ENCODE measurements at regions not wholly inside any gene's neighbourhood (a gene's known extent, or its start where the extent isn't known, plus 50 kb on each side); places are given as distances from the start of the nearest gene placed in this dataset.
"Not testable (repeated sequence)": the region's sequence is repeated elsewhere in the genome, so short reads cannot be mapped to it uniquely, and the experiment has no call there.

DNA sequence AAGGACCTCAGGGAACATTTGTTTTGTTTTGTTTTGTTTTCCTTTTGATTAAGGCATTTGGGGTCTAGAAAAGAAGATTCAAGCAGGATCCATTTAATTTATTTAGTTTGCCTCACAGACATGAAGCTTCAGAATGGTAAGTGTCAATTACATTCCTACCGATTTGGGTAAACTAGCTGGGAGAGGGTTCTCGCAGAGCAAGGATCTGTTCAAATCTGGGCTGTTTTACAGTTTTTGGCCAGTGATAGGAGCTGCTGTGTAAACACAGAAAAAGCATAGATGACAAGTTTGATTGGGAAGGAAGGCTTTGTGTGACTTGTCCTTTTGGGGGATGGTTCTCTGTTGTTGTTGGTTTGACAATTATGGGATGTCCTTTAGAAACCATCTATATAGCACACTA is 470.3 kb upstream of the WWC1 start:
- DNase-seq = no peak

- DNase-seq = no peak
Measured at GRCh38 chr5:167821669-167822068, 469.8 kb upstream of the WWC1 start.

- DNase-seq = no peak
Measured at GRCh38 chr5:167822241-167822640, 469.2 kb upstream of the WWC1 start.

DNA sequence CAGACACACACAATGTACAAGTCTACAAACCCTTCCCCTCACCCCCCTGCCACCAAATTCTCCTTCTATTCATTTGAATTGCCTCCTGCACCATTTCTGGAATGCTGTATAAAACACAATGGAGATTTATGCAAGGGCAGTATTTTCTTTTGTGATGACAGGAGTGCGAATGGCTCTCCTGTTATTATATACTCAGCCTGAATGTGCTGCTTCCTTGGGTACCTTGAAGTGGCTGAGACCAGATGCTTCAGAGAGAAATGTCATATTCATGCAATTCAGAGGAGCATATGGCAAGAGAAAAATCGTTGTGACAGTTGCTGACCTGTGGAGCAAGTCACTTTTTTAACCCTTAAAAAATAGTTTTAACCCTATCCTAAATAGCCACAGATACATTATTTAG is 468.0 kb upstream of the WWC1 start:
- no peak for DNase-seq

DNA sequence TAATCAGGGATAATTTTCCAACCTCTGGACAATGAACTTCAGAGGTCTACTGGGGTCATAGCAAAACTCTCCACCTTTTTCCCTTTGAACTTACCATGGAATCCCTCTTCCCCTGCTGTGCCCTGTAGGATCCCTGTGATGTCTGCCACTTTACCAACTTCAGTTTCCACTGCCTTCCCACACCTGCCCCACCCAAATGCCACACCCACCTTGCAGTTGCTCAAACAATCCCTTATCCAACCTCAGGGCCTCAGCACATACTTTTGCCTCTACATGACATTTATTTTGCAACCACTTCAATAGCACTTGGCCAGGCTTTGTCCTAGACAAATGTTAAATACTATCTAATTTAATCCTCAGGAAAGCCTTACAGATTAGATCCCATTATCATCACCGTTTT is 463.7 kb upstream of the WWC1 start:
- no peak for DNase-seq

- no peak for DNase-seq
Measured at GRCh38 chr5:167831754-167832504, 459.5 kb upstream of the WWC1 start.

DNA sequence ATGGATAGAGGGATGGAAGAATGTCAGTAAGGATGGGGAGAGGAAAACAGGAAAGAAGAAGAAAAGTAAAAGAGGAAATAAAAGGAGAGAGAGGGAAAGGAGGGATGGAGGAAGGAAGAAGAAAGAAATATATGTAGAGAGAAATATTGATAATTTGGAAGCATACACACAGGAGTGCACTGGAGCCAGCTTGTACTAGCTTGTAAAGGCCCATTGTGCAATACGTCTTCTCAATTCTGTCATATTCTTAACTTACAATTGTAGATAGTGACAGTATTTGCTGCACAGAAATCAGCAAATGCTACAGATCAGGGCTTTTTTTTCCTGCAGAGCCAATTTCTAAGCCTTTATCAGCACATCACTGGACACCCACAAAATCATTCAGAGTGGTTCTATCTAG is 458.8 kb upstream of the WWC1 start:
- no peak for DNase-seq

GRCh38 chr5:167833456-167833855 is 458.0 kb upstream of the WWC1 start:
- no peak for DNase-seq

DNA sequence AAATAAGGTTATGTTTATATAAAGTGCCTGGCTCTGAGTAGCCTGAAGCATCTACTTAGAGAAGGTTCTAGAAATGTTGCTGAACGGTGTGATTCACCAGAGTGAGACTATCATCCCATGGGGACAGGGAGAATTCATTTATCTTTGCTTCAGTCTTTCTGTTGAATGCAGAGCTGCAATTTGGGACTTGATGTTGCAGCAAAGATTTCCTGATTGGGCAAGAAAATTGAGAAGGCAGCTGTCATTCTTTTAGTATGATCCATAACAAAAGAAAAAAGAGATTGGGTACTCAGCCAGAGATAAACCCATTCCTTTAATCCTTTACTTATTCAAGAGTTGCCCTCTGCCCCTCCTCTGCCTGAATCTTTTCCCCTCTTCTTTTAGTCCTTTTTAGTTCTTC is 456.3 kb upstream of the WWC1 start:
- no peak for DNase-seq

DNA sequence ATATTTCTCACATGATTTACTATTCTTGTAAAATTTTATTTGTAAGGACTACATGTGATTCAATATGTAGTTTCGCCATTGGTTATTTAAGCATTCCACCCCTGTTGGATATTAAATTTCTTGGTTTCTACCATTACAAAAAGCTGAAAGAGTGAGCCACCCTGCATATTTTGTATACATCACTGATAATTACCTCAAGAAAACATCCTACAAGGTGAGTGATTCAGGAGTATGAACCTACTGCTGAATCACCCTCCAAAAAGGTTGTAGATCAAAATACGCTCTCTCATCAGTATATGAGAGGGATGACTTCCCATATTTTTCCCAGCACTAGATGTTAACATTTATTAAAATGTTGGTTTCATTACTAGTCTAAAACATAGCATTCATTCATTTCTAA is 454.3 kb upstream of the WWC1 start:
- no peak for DNase-seq

DNA sequence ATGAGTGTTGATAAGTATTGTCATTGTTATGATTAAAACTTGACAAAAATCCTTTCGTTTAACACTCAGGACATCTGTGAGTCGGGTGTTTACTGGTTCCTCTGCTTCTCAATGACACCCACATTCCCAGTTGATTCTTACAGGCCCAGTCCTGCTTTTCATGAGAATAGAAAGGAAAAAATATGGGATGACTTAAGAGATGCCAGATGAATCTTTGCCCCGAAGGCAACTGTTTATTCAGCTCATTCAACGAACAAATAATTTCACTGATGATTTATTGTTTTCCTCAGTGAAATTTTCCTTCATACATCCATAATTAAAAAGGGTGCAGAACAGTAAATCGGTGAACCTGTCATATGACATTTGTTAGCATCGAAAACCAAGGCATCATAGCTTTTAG is 452.4 kb upstream of the WWC1 start:
- DNase-seq = no peak

- DNase-seq = no peak
Measured at GRCh38 chr5:167840527-167841130, 450.8 kb upstream of the WWC1 start.

DNA sequence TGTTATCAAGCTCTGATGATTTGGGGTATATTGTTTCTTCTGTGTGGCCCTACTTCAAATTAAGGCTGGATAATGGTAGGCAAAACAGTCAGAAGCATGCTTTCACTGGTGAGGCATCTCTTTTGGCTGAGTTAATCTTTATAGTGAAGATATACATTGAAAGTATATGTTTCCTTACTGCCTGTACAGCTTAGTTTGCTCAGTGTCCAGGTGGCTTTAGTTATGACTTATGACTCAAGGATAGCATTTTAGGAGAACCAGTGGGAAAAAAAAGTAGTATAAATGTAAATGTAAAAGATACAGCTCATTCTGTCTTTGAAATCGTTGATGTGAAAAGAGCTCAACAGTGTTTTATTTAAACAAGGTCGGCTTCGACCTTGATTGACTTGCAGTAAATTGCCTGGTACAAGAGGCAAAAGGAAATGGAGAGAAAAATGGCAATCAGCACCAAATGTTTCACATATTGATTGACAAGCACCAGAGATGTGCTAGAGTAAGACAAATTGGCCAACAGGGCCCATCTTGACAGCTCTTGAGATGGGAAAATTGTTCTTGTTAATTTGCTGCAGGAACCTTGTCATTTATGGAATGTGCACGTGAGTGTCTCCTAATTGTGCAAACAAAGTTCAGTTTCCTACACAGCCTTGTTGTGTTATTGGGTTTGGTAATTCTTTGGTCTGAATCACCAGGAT is 447.4 kb upstream of the WWC1 start:
- no peak for DNase-seq

DNA sequence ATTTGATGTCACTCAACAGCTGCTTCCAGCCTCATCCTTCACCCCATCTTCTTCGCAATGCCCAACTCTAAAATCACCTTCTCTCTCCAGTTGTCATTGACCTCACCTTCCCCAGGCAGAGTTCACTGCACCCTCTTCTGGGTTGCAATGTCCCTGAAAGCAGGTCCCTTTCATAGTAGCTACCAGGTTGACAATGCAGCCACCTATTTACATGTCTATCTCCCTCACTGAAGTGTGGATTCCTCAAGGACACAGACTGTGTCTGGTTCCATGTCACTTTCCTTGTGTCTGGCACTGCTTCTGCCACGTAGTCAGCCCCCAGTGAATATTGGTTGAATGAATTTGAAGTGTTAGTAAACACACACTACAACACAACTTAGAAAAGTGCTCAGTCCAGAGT is 445.5 kb upstream of the WWC1 start:
- no peak for DNase-seq

DNA sequence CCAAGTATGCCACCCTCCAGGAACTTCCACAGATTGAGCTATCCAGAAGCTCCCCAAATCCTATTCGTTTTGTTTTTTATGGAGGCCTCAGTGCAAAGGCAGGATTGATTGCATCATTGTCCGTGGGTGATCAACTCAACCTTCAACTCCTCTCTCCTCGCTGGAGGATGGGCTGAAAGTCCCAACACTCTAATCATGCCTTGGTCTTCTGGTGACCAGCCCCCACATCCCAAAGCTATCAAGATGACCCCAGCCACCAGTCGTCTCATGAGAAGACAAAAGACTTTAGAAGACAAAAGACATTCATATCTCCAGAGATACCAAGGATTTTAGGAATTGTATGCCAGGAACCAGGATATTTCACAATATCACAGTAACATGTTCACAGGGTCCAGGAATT is 441.6 kb upstream of the WWC1 start:
- DNase-seq = no peak

DNA sequence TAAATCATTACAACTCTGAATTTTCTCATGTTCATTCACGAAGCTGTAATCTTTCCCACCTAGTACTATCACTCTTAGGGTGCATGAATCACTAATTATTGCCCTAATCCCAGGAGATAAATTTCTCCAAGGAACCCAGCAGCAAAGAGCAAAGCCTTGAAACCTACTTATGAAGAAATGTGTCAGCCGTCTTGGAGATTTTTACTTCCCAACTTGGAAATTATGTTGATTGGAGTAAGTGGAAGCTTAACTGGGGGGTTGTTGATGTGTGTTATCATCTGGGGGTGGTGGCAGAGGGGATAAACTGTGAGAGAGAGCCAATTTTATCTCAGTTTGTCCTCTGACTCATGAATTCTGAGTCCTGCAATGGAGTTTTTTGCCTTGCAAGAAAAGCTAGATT is 440.5 kb upstream of the WWC1 start:
- DNase-seq = no peak

- DNase-seq = no peak
Measured at GRCh38 chr5:167851416-167851815, 440.0 kb upstream of the WWC1 start.

DNA sequence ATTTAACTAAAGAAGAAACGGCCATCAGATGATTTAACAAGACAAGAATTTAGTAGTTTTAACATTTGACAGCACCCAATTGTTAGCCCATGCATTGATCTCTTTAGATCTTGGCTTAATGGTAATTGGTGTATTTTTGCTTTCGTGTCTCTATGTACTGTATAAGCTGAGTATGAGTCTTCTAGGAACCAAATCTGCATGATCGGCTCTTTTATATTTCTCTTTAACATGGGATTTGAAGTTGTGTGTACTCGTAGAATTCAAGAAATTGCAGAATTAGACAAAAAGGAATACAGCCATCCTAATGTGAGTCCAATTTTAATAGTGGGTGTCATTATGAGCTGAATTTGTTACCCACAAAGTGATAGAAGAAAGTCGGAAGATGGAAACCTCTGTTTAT is 438.9 kb upstream of the WWC1 start:
- DNase-seq = no peak

DNA sequence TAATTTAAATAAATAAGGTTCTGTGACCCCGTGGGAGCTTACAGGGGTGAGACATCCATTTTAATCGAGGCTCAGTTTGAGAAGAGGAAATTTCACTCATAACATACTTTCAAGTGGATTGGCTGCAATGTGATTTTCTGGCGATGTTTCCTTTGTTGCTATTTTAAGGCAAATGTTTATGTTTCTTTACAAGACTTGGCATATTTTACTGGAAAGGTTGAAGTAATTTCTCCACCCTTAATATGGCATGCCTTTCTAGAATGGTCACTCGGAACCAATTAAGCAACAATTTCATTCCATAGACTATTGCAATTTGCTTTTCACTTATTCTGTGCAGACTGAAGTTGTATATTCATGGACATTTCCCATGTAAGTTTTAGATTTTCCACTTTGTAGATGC is 438.0 kb upstream of the WWC1 start:
- no peak for DNase-seq

DNA sequence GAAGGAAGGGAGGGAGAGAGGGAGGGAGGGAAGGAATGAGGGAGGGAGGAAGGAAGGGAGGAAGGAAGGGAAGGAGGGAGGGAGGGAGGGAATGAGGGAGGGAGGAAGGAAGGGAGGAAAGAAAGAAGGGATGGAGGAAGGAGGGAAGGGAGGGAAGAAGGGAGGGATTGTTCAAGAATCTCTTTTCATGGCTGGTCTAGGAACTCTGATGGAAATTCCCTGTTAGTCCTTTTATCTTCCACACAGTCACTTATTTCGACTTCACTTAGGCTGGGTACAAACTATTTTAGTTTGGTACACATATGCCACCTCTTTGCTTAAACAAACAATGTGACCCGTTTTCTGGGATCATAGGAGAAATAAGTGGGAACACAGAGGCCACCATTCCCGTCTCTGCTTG is 435.6 kb upstream of the WWC1 start:
- no peak for DNase-seq

GRCh38 chr5:167857321-167857720 is 434.1 kb upstream of the WWC1 start:
- no peak for DNase-seq

GRCh38 chr5:167858186-167858855 is 433.1 kb upstream of the WWC1 start:
- not testable (repeated sequence) for DNase-seq

All from muscle of arm (tissue), 1 donor.